Kidney (tissue), 13 donors: ENCODE measurements at regions not wholly inside any gene's neighbourhood (a gene's known extent, or its start where the extent isn't known, plus 50 kb on each side); places are given as distances from the start of the nearest gene placed in this dataset.

Experiments
- DNase-seq, 5 donors: peaks; one replicate each; pipeline ENCODE4 v3.0.0-alpha.2; 2013 to 2020
- FAIRE-seq: peaks from 2 replicates; lab custom pipeline; 2012; peaks lifted over from hg19 to GRCh38; lab: Jason Lieb, UNC
- H3K27ac ChIP-seq, 2 donors: one replicate each; pipeline ENCODE4 v1.7.0; 2013; ENCODE audit warnings: low read depth in 2 of 2, low read length in 2 of 2, inconsistent platforms in 1 of 2
- H3K27me3 ChIP-seq: one replicate; pipeline ENCODE4 v1.7.1; 2013; ENCODE audit warnings: low read length, inconsistent platforms; ENCODE audit not compliant: control insufficient read depth, insufficient read depth
- H3K36me3 ChIP-seq, 3 donors: one replicate each; pipeline versions ENCODE4 v1.7.0 to v1.7.1; 2013; ENCODE audit warnings: low read length in 3 of 3, control low read depth in 1 of 3, inconsistent platforms in 1 of 3; ENCODE audit not compliant: insufficient read depth in 3 of 3, control insufficient read depth in 2 of 3
- H3K4me1 ChIP-seq, 3 donors: one replicate each; pipeline versions ENCODE4 v1.7.0 to v1.7.1; 2013; ENCODE audit warnings: low read length in 3 of 3, inconsistent platforms in 1 of 3, low read depth in 1 of 3; ENCODE audit not compliant: control insufficient read depth in 2 of 3, insufficient read depth in 2 of 3
- H3K4me3 ChIP-seq, 3 donors: one replicate each; pipeline versions ENCODE4 v1.7.0 to v1.8.1; 2013; ENCODE audit warnings: low read length in 3 of 3, control low read depth in 1 of 3, inconsistent platforms in 1 of 3
- H3K9ac ChIP-seq, 3 donors: one replicate each; pipeline versions ENCODE4 v1.7.0 to v1.7.1; 2013; ENCODE audit warnings: low read length in 3 of 3, control low read depth in 1 of 3, inconsistent platforms in 1 of 3
- H3K9me3 ChIP-seq, 3 donors: one replicate each; pipeline versions ENCODE4 v1.7.0 to v1.7.1; 2013; ENCODE audit warnings: low read length in 3 of 3, control low read depth in 1 of 3, inconsistent platforms in 1 of 3; ENCODE audit not compliant: control insufficient read depth in 2 of 3, insufficient read depth in 1 of 3
- CTCF ChIP-seq: IDR thresholded peaks from 3 replicates; pipeline ENCODE4 v1.5.1; 2012; ENCODE audit warnings: mild to moderate bottlenecking, moderate library complexity, borderline replicate concordance; ENCODE audit not compliant: insufficient read depth; ENCODE audit errors: extremely low read depth
- intact Hi-C: fragments of 100-400 bp; cut with DNase I; formaldehyde crosslinking; loops from one replicate; pipeline ENCODE4 v1.11.1; 2022
- donor health status: control.
- donor health status: control.
- donor health status: control.
- donor health status: control.
- donor health status: control.
- donor health status: DM: yes; HTN: yes; CAD: no.
- donor health status: Normal renal cell carcinoma (clear cell type).

- H3K36me3 ChIP-seq: no peaks in the 10 kb centered on the region
- no peak for DNase-seq
- no peak for TF ChIP-seq CTCF
- no peaks in the 10 kb centered on the region for H3K9me3 ChIP-seq
- H3K4me3 ChIP-seq: no peak overlapping the region
- intact Hi-C loops: no loop called here
- H3K4me1 ChIP-seq: no peaks in the 10 kb centered on the region
- no peak for FAIRE-seq
- H3K27ac ChIP-seq: no peak overlapping the region
- no peak overlapping the region for H3K9ac ChIP-seq
- no peaks in the 10 kb centered on the region for H3K27me3 ChIP-seq
These were observed 235.3 kb upstream of the CEP162 start for GRCh38 chr6:84462698-84463097.

- no peak overlapping the region for H3K4me3 ChIP-seq
- H3K9me3 ChIP-seq: no peaks in the 10 kb centered on the region
- DNase-seq: no peak
- no peaks in the 10 kb centered on the region for H3K4me1 ChIP-seq
- no peak for FAIRE-seq
- H3K36me3 ChIP-seq: no peaks in the 10 kb centered on the region
- no peaks in the 10 kb centered on the region for H3K27me3 ChIP-seq
- TF ChIP-seq CTCF: no peak
- no peak overlapping the region for H3K9ac ChIP-seq
- intact Hi-C loops: no loop called here
- no peak overlapping the region for H3K27ac ChIP-seq
These were observed 234.0 kb upstream of the CEP162 start for GRCh38 chr6:84461461-84461860.

- H3K4me3 ChIP-seq: no peak overlapping the region
- H3K36me3 ChIP-seq: no peaks in the 10 kb centered on the region
- no peak overlapping the region for H3K9ac ChIP-seq
- no peak overlapping the region for H3K27ac ChIP-seq
- H3K27me3 ChIP-seq: no peaks in the 10 kb centered on the region
- no peaks in the 10 kb centered on the region for H3K4me1 ChIP-seq
- no peak for TF ChIP-seq CTCF
- DNase-seq (no peak), FAIRE-seq (no peak)
- no peaks in the 10 kb centered on the region for H3K9me3 ChIP-seq
- intact Hi-C loops: no loop called here
These were observed 233.0 kb upstream of the CEP162 start for GRCh38 chr6:84460491-84460890.

- no peaks in the 10 kb centered on the region for H3K36me3 ChIP-seq
- H3K27me3 ChIP-seq: no peaks in the 10 kb centered on the region
- H3K4me3 ChIP-seq: no peak overlapping the region
- no peaks in the 10 kb centered on the region for H3K9me3 ChIP-seq
- no peak for DNase-seq
- intact Hi-C loops: no loop called here
- no peak for FAIRE-seq
- no peaks in the 10 kb centered on the region for H3K4me1 ChIP-seq
- TF ChIP-seq CTCF: no peak
- H3K9ac ChIP-seq: no peak overlapping the region
- no peak overlapping the region for H3K27ac ChIP-seq
These were observed 232.0 kb upstream of the CEP162 start for GRCh38 chr6:84459401-84459800.
